ENCODE measurements at regions not wholly inside any gene's neighbourhood (a gene's known extent, or its start where the extent isn't known, plus 50 kb on each side); places are given as distances from the start of the nearest gene placed in this dataset.

- TF ChIP-seq CTCF (IDR thresholded peaks at IDR 0.05): no peak
- TF ChIP-seq POLR2AphosphoS5 (IDR thresholded peaks at IDR 0.05): no peak
- no peak for TF ChIP-seq POLR2A (IDR thresholded peaks at IDR 0.05)
- no peak for TF ChIP-seq EP300 (IDR thresholded peaks at IDR 0.05)
These were observed 67.8 kb downstream of the SIK1 start for GRCh38 chr21:43358940-43359822.
